Neutrophil (primary cell): ENCODE measurements at regions not wholly inside any gene's neighbourhood (a gene's known extent, or its start where the extent isn't known, plus 50 kb on each side); places are given as distances from the start of the nearest gene placed in this dataset.

Experiments used
- H3K27ac ChIP-seq: fragments of 200-600 bp; sonication (generic); 2 replicates; pipeline ENCODE4 v1.5.1; 2016; ENCODE audit warnings: mild to moderate bottlenecking, moderate library complexity
- H3K27me3 ChIP-seq: fragments of 200-600 bp; sonication (generic); 2 replicates; pipeline ENCODE4 v1.6.0; 2016; ENCODE audit warnings: mild to moderate bottlenecking
- H3K36me3 ChIP-seq: fragments of 200-600 bp; sonication (generic); 2 replicates; pipeline ENCODE4 v1.5.1; 2017
- H3K4me1 ChIP-seq, 2 experiments: fragments of 200-600 bp in 1 of 2; sonication (generic) in 1 of 2; 1 replicate in 1 of 2; 2 replicates in 1 of 2; pipeline versions ENCODE4 v1.5.1 to v1.6.1; 2013 to 2016; ENCODE audit warnings: low read depth in 1 of 2, low read length in 1 of 2, mild to moderate bottlenecking in 1 of 2, moderate library complexity in 1 of 2; ENCODE audit not compliant: control insufficient read depth in 1 of 2, insufficient read depth in 1 of 2
- H3K4me3 ChIP-seq, 2 experiments: fragments of 200-600 bp in 1 of 2; sonication (generic) in 1 of 2; 1 replicate in 1 of 2; 2 replicates in 1 of 2; pipeline ENCODE4 v1.5.1; 2013 to 2016; ENCODE audit warnings: low read depth in 1 of 2, low read length in 1 of 2, mild to moderate bottlenecking in 1 of 2, moderate library complexity in 1 of 2
- H3K9me3 ChIP-seq: fragments of 200-600 bp; sonication (generic); 2 replicates; pipeline ENCODE4 v1.5.1; 2016
- CTCF ChIP-seq: fragments of 200-600 bp; sonication (generic); IDR thresholded peaks from 2 replicates; pipeline ENCODE4 v1.5.1; 2016; ENCODE audit warnings: antibody characterized with exemption

- Histone ChIP-seq H3K36me3 (no peaks in the 10 kb centered on the region), H3K27ac (peak overlapping the region; percentile 94), H3K4me1 (peaks cover 23 to 31% of the 10 kb centered on the region in 2 experiments), H3K4me3 (peak overlapping the region; percentile 64 to 68), H3K9me3 (no peaks in the 10 kb centered on the region), H3K27me3 (no peaks in the 10 kb centered on the region)
- TF ChIP-seq CTCF = peak; percentile 11
Measured at GRCh38 chr7:101717628-101718357, 88.7 kb upstream of the MYL10 start.

- Histone ChIP-seq H3K27me3 (no peaks in the 10 kb centered on the region), H3K36me3 (no peaks in the 10 kb centered on the region), H3K9me3 (no peaks in the 10 kb centered on the region), H3K4me1 (peaks cover 23 to 31% of the 10 kb centered on the region in 2 experiments), H3K27ac (peak overlapping the region; percentile 94), H3K4me3 (peak overlapping the region; percentile 64 to 68)
- no peak for TF ChIP-seq CTCF
Measured at GRCh38 chr7:101718363-101719122, 89.4 kb upstream of the MYL10 start.

- Histone ChIP-seq H3K27ac (peak overlapping the region; percentile 94), H3K9me3 (no peaks in the 10 kb centered on the region), H3K4me1 (peaks cover 23 to 31% of the 10 kb centered on the region in 2 experiments), H3K4me3 (no peak overlapping the region), H3K36me3 (no peaks in the 10 kb centered on the region), H3K27me3 (no peaks in the 10 kb centered on the region)
- TF ChIP-seq CTCF = no peak
Measured at GRCh38 chr7:101719123-101719470, 90.0 kb upstream of the MYL10 start.

- H3K36me3 ChIP-seq = no peaks in the 10 kb centered on the region
- no peak for TF ChIP-seq CTCF
Measured at GRCh38 chr7:101720324-101720723, 91.2 kb upstream of the MYL10 start.

GRCh38 chr7:101722247-101722646, 93.2 kb upstream of the MYL10 start:
- no peak for TF ChIP-seq CTCF
- Histone ChIP-seq H3K27me3 (no peaks in the 10 kb centered on the region), H3K4me1 (peaks cover 17 to 23% of the 10 kb centered on the region in 2 experiments), H3K4me3 (no peak overlapping the region), H3K9me3 (no peaks in the 10 kb centered on the region), H3K36me3 (no peaks in the 10 kb centered on the region), H3K27ac (no peak overlapping the region)

More at GRCh38 chr7:101720324-101720723, 91.2 kb upstream of the MYL10 start:
- peaks cover 23 to 31% of the 10 kb centered on the region in 2 experiments for H3K4me1 ChIP-seq
- no peak overlapping the region for H3K4me3 ChIP-seq
- H3K9me3 ChIP-seq = no peaks in the 10 kb centered on the region
- no peak overlapping the region for H3K27ac ChIP-seq
- no peaks in the 10 kb centered on the region for H3K27me3 ChIP-seq
